BLaER1 (cell line): ENCODE measurements at regions not wholly inside any gene's neighbourhood (a gene's known extent, or its start where the extent isn't known, plus 50 kb on each side); places are given as distances from the start of the nearest gene placed in this dataset.
A peak's percentile ranks its signal among the peaks of the same experiment; 100 is the strongest.

Experiments used
- H3K27ac ChIP-seq: shearing (Covaris generic); formaldehyde crosslinking; 2 replicates; pipeline ENCODE4 v1.8.1; 2022
- H3K27me3 ChIP-seq: shearing (Covaris generic); formaldehyde crosslinking; 2 replicates; pipeline ENCODE4 v1.8.1; 2022
- H3K36me3 ChIP-seq: shearing (Covaris generic); formaldehyde crosslinking; 2 replicates; pipeline ENCODE4 v1.8.1; 2022
- H3K4me1 ChIP-seq: shearing (Covaris generic); formaldehyde crosslinking; 2 replicates; pipeline ENCODE4 v1.8.1; 2022
- H3K4me2 ChIP-seq: shearing (Covaris generic); formaldehyde crosslinking; 2 replicates; pipeline ENCODE4 v1.8.1; 2022
- H3K4me3 ChIP-seq: shearing (Covaris generic); formaldehyde crosslinking; 2 replicates; pipeline ENCODE4 v1.8.1; 2022
- H3K9ac ChIP-seq: shearing (Covaris generic); formaldehyde crosslinking; 2 replicates; pipeline ENCODE4 v1.8.1; 2022
- H3K9me3 ChIP-seq: shearing (Covaris generic); formaldehyde crosslinking; 2 replicates; pipeline ENCODE4 v1.8.1; 2022
- H4K20me1 ChIP-seq: shearing (Covaris generic); formaldehyde crosslinking; 2 replicates; pipeline ENCODE4 v1.8.1; 2022
- Cebpa-rat ChIP-seq: shearing (Covaris generic); IDR thresholded peaks from 2 replicates; pipeline ENCODE4 v1.8.1; 2022

DNA sequence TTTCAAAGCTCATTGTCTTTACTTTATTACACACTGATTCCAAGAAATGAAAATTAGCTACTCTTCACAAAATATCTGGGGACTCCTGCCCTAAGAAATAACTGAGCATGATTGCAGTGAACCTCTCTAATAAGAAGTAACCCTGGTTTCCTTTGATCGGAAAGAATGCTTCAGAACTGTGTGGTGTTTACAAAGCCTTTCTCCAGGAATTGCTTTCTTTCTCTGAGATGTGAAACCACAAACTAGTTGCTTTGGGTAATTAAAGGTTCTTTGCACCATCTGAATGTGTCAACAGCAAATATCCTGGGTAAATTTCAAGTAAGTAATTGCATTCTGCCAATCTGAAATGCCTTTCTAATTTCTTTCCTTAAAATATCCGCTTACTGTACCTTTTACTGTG, 292.9 kb upstream of the SLIT2 start:
- Histone ChIP-seq H3K27ac (no peak overlapping the region), H3K4me2 (no peak overlapping the region), H3K4me3 (no peak overlapping the region), H3K9ac (no peak overlapping the region), H3K27me3 (no peaks in the 10 kb centered on the region), H3K36me3 (no peaks in the 10 kb centered on the region), H3K9me3 (no peaks in the 10 kb centered on the region), H4K20me1 (no peaks in the 10 kb centered on the region), H3K4me1 (no peaks in the 10 kb centered on the region)
- TF ChIP-seq Cebpa-rat, result no peak

DNA sequence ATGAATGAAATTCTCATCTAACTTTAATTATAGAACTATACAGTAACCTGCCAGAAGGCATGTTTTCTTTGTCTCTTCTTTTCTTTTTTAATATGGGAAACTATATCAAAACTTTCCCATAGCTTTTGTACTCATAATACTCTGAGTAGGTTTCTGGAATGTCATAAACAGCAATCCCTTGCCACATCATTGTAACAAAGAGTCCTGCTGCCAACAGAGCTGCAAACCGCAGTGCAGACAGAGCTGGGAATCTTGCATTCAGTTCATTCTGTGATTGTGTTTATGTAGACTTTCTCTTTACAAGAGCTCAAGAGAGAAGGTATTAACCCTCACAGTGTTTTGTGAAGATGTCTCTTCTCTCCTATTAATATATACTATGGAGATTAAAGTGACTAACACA, 304.4 kb upstream of the SLIT2 start:
- Histone ChIP-seq H3K4me3 (no peak overlapping the region), H3K27me3 (no peaks in the 10 kb centered on the region), H3K36me3 (no peaks in the 10 kb centered on the region), H3K4me2 (no peak overlapping the region), H3K27ac (no peak overlapping the region), H3K4me1 (peaks cover 7% of the 10 kb centered on the region; the same call in 1 of the 2 replicates), H4K20me1 (no peaks in the 10 kb centered on the region), H3K9ac (no peak overlapping the region), H3K9me3 (no peaks in the 10 kb centered on the region)
- TF ChIP-seq Cebpa-rat, result no peak

DNA sequence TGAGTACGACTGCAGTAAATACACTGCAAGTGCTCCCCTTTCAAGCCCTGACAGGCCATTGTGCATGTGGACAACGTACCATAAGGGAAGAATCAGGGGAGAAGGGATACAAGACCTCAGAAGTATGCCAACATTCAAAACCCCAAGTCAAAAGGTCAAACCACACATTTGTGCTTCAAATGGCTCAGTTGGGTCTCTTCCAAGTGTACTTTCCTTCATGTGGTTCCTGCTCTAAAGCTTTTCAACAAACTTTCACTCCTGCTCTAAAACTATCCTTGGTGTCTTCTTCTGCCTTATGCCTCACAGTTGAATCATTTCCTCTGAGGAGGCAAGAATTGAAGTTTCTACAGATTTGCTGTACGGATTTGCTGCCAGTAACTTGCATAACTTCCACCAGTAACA, 305.7 kb upstream of the SLIT2 start:
- Histone ChIP-seq H3K4me1 (peaks cover 7% of the 10 kb centered on the region; the same call in 1 of the 2 replicates), H3K4me2 (no peak overlapping the region)

DNA sequence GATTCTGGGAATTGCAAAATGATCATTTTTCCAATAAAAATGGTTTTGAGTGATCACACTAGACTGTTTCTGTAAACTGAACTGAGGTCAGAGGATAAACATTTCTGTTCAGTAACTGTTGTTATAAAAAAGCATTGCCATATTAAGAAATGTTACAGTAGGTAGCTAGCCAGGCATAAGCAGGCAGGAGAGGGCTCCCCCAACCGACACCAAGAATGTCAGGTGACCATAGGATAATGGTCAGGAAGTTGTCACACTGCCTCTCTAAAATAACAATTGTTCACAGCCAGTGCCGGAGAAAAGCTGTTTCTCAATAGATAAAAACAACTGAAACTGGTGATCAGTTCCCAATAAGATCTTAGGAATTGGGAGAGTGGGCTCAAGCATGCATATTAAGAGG, 306.2 kb upstream of the SLIT2 start:
- Histone ChIP-seq H3K9ac (no peak overlapping the region), H3K9me3 (no peaks in the 10 kb centered on the region), H3K4me2 (no peak overlapping the region), H3K36me3 (no peaks in the 10 kb centered on the region), H3K27ac (no peak overlapping the region), H4K20me1 (no peaks in the 10 kb centered on the region), H3K4me1 (peaks cover 7% of the 10 kb centered on the region; the same call in 1 of the 2 replicates), H3K27me3 (no peaks in the 10 kb centered on the region), H3K4me3 (no peak overlapping the region)
- TF ChIP-seq Cebpa-rat, result no peak

More for the DNA sequence above, 305.7 kb upstream of the SLIT2 start:
- H3K27me3 ChIP-seq, result no peaks in the 10 kb centered on the region
- H4K20me1 ChIP-seq, result no peaks in the 10 kb centered on the region
- no peak overlapping the region for H3K9ac ChIP-seq
- no peak overlapping the region for H3K27ac ChIP-seq
- no peak overlapping the region for H3K4me3 ChIP-seq
- no peaks in the 10 kb centered on the region for H3K9me3 ChIP-seq
- no peak for TF ChIP-seq Cebpa-rat
- H3K36me3 ChIP-seq, result no peaks in the 10 kb centered on the region

DNA sequence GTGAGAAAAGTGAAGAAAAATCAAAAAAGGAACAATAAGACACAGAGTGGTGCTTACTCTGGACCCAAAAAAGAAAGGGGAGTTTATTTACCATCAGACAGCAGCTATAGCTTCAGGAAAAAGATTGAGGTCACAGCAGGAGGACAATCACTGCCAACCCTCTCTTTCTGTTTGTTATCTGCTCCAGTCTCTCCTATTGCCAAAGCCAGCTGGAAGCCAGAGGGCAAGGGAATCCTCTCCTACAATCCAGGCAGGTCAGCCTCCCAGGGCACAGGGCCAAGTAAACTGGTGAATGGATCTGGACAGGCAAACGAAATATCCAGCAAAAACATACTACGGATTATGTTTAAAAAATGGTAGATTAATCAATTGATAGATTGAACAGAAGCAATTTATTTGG, 306.9 kb upstream of the SLIT2 start:
- H3K27me3 ChIP-seq, result no peaks in the 10 kb centered on the region
- H3K36me3 ChIP-seq, result no peaks in the 10 kb centered on the region
- H3K4me3 ChIP-seq, result no peak overlapping the region
- no peaks in the 10 kb centered on the region for H3K9me3 ChIP-seq
- no peaks in the 10 kb centered on the region for H4K20me1 ChIP-seq
- H3K27ac ChIP-seq, result no peak overlapping the region
- H3K9ac ChIP-seq, result no peak overlapping the region
- no peak overlapping the region for H3K4me2 ChIP-seq
- peaks cover 7% of the 10 kb centered on the region; the same call in 1 of the 2 replicates for H3K4me1 ChIP-seq
- no peak for TF ChIP-seq Cebpa-rat

DNA sequence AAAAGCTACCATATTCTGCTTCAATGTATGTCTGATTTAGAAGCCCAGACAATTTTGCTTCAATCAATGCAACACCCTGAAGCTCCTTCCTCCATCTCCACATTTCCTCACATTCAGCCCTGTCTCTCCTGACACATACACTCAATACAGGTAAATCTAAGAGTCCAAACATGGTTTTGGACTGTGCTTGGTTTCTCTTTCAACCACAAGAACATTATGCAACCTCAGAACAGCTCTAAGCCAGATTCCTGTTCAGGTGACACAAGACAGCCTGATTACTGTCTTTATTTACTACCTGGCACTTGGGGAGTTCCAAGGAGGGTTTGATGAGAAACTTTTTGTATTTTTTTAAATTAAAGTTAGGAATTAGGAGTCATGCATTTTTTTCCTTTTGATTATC, 307.5 kb upstream of the SLIT2 start:
- H3K27ac ChIP-seq, result no peak overlapping the region

DNA sequence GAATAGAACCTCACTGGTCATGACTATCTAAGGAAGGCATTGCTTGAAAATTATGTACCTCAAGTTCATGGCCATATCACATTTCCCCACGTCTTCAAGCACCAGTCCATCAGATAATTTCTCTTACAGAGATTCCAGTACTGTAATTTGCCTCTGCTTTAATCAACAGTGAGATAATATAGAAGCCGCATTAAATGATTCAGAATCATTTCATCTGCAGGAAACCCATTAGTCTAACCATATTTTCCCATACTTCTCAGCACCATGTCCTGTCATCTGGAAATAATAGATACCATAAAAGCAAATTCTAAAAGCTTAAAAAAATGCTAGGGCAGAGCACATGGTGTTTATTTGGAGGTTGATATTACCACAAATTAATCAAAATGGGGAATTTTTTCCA, 310.3 kb upstream of the SLIT2 start:
- TF ChIP-seq Cebpa-rat, result no peak

More for the DNA sequence above, 307.5 kb upstream of the SLIT2 start:
- no peaks in the 10 kb centered on the region for H4K20me1 ChIP-seq
- peaks cover 7% of the 10 kb centered on the region; the same call in 1 of the 2 replicates for H3K4me1 ChIP-seq
- H3K4me3 ChIP-seq, result no peak overlapping the region
- H3K9ac ChIP-seq, result no peak overlapping the region
- no peak overlapping the region for H3K4me2 ChIP-seq
- H3K36me3 ChIP-seq, result no peaks in the 10 kb centered on the region
- H3K27me3 ChIP-seq, result no peaks in the 10 kb centered on the region
- no peak for TF ChIP-seq Cebpa-rat
- H3K9me3 ChIP-seq, result no peaks in the 10 kb centered on the region

DNA sequence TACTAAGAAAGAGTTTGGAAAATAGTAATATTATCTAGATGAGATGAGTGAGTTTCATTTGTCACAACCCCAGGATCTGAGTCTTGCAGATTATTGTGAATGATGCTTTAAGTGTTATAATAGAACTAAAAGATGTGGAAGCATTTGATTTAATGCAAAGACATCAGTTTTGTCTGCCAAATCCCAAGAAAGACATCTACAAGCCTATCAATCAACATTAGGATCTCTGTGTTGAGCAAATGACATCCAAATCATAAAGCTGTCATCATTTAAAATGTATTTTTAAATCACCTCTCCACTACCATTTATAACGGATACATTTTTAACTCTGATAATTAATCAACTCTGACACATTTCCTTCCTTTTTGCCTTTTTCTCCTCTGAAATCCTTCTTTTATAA, 310.8 kb upstream of the SLIT2 start:
- Histone ChIP-seq H3K27me3 (no peaks in the 10 kb centered on the region), H4K20me1 (no peaks in the 10 kb centered on the region), H3K4me2 (no peak overlapping the region), H3K27ac (no peak overlapping the region), H3K4me3 (no peak overlapping the region), H3K9me3 (no peaks in the 10 kb centered on the region), H3K36me3 (no peaks in the 10 kb centered on the region), H3K9ac (no peak overlapping the region), H3K4me1 (peaks cover 11% of the 10 kb centered on the region; the same call in 1 of the 2 replicates)
- TF ChIP-seq Cebpa-rat, result no peak

More for the DNA sequence above, 310.3 kb upstream of the SLIT2 start:
- Histone ChIP-seq H4K20me1 (no peaks in the 10 kb centered on the region), H3K4me3 (no peak overlapping the region), H3K36me3 (no peaks in the 10 kb centered on the region), H3K9ac (no peak overlapping the region), H3K27ac (no peak overlapping the region), H3K9me3 (no peaks in the 10 kb centered on the region), H3K4me1 (peaks cover 10% of the 10 kb centered on the region; the same call in 1 of the 2 replicates), H3K4me2 (no peak overlapping the region), H3K27me3 (no peaks in the 10 kb centered on the region)

DNA sequence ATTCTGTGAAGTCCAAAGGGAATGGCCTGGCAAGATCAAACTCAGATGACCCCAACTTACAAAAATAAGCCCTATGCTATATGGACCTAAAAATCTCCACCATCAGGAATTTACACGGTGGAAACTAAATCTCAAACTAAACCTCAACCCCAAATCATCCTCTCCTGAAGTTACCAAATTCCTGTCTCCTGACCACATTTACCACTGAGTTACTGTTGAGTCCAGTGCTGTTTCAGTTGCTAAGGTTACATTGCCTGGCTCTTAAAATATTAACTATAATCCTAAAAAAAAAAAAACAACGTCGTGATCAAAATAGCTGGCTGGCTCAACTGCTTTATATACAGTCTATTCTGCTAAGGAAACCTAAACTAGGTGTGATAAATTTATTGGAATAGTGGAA, 315.2 kb upstream of the SLIT2 start:
- TF ChIP-seq Cebpa-rat, result no peak
- H3K27me3 ChIP-seq, result no peaks in the 10 kb centered on the region
- no peaks in the 10 kb centered on the region for H3K36me3 ChIP-seq
- no peaks in the 10 kb centered on the region for H3K9me3 ChIP-seq
- H3K9ac ChIP-seq, result no peak overlapping the region
- no peaks in the 10 kb centered on the region for H4K20me1 ChIP-seq
- H3K4me1 ChIP-seq, result peaks cover 6% of the 10 kb centered on the region; the same call in 1 of the 2 replicates
- no peak overlapping the region for H3K27ac ChIP-seq
- no peak overlapping the region for H3K4me3 ChIP-seq
- peak overlapping the region; percentile 32; the same call in 1 of the 2 replicates for H3K4me2 ChIP-seq

DNA sequence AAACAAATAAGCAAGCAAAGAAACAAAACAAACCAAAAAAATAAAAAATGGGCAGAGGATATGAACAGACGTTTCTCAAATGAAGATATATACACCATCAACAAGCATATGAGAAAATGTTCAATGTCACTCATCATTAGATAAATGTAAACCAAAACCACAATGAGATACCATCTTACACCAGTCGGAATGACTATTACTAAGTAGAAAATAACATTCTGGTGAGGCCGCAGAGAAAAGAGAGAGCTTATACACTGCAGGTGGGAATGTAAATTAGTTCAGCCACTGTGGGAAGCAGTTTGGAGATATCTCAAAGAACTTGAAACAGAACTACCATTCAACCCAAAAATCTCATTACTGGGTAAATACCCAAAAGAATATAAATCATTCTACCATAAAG, 321.0 kb upstream of the SLIT2 start:
- no peaks in the 10 kb centered on the region for H3K9me3 ChIP-seq
- H3K36me3 ChIP-seq, result no peaks in the 10 kb centered on the region

DNA sequence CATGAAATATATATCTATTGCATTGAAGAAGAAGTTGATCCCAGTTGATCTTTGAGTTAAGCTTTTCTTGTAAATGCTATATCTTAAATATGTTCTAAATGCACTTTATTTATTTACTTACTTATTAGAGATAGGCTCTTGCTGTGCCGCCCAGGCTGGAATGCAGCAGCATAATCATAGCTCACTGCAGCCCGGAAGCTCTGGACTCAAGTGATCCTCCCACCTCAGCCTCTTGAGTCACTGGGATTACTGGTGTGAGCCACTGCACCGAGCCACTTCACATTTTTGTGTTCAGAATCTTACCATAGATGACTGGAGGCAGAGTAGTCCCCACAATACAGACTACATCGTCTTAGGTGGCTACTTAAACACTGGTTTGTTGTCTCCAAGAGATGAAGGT, 324.3 kb upstream of the SLIT2 start:
- no peak for TF ChIP-seq Cebpa-rat
- no peak overlapping the region for H3K27ac ChIP-seq
- no peaks in the 10 kb centered on the region for H3K9me3 ChIP-seq
- no peak overlapping the region for H3K4me2 ChIP-seq
- no peaks in the 10 kb centered on the region for H4K20me1 ChIP-seq
- no peaks in the 10 kb centered on the region for H3K36me3 ChIP-seq
- H3K4me3 ChIP-seq, result no peak overlapping the region
- no peak overlapping the region for H3K9ac ChIP-seq
- H3K27me3 ChIP-seq, result no peaks in the 10 kb centered on the region
- no peaks in the 10 kb centered on the region for H3K4me1 ChIP-seq

More for the DNA sequence above, 321.0 kb upstream of the SLIT2 start:
- Histone ChIP-seq H3K27ac (no peak overlapping the region), H3K4me2 (no peak overlapping the region), H3K4me3 (no peak overlapping the region), H3K27me3 (no peaks in the 10 kb centered on the region), H3K9ac (no peak overlapping the region), H4K20me1 (no peaks in the 10 kb centered on the region), H3K4me1 (no peaks in the 10 kb centered on the region)
- TF ChIP-seq Cebpa-rat, result no peak
